Stimulated activated CD4-positive, alpha-beta T cell treated with anti-CD3 and anti-CD28 coated beads, Interleukin-12 subunit alpha, Interleukin-12 subunit beta, amount 100 ng/mL, for 48 hours (primary cell): ENCODE measurements at regions not wholly inside any gene's neighbourhood (a gene's known extent, or its start where the extent isn't known, plus 50 kb on each side); places are given as distances from the start of the nearest gene placed in this dataset.

Experiments
- DNase-seq, 3 donors: peaks; one replicate each; pipeline ENCODE4 v3.0.0-alpha.2; 2020; ENCODE audit warnings: low read depth in 2 of 3, low spot score in 1 of 3

DNA sequence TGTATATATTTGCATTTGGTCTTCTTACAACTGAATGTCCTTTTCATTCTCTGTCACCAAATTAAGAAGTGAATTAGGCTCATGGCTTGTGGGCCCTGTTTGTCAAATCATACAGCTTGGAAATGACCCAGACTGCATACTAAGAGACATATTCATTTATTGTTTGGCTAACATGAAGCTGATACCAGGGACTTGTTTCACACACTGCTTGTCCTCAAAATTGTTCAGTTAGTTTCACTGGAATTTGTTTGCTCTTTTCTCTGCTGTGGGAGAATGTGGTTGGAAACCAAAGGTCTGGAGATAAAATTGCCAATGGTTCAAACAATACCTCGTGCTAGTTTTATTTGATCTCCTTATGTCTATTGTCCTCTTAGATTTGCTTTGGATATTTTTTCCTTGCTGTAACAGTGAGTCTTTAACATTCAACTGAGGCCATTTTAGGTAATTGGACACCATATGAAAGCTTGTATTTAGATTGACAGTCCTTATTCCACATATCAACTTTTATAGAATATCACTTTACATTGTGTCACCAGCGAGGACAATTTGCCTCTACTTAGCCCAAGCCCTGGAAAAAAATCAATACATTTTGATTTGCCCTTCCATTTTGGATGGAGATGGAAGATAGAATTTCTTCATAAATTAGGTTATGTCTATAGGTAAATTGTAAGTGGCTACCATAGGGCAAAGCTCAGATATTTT lies 144.3 kb upstream of the MTAP start:
- no peak for DNase-seq

DNA sequence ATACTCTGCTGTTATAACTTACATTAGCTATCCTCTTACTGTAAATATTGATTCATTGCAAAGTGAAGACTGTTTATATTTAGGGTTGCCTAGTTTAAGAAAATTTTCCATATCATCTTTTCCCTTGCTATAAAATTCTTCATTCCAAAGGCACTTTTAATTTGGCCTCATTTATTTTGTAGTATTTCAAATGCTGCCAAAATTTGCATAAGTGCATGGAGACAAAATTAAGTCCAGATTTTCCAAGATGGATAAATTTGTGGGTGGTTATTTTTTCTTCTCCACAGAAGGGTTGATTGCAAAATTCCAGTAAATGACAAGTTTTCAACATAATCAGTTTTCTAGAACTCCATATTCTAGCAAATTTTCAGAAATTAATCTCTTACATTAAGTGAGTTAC lies 141.5 kb upstream of the MTAP start:
- DNase-seq: no peak

DNA sequence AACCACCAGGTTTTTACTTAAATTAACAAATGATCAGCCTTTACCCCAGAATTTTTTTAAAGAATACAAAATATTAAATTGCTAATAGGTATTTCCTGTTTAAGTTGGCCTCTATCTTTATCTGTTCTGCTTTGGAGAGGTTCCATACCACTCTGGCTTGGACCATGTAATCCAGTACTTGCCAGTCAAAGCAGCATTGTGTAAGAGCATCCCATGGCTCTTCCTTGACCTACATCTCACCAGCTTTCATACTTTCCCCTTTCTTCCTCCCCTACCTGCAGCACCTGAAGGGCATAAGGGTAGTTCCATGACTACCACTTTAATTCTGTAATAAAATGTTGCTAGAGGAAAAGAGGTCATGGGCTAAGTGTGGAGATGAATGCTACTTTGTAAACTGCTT lies 140.8 kb upstream of the MTAP start:
- no peak for DNase-seq

DNA sequence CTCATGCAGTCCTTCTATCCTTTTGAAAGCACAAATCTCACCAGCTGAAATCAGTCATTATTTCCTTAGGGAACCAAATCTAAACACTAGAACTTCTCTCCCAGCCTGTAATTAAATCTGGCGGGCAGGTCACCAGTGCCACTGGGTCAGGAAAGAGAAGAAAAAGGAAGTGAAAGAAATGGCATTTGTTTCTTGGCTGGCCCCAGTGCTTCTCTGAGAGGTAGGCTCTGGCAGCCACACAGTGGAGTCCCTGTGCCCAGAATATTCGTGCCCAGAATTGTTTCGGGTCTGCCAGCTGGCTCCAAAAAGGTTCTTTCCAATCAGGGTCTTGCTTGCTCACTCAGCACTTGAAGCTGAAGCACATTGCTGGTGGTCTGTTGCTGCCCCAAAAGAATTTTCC lies 133.9 kb upstream of the MTAP start:
- DNase-seq: no peak

GRCh38 chr9:21669701-21670100 lies 132.7 kb upstream of the MTAP start:
- DNase-seq: no peak

- no peak for DNase-seq
These were observed 132.1 kb upstream of the MTAP start for GRCh38 chr9:21670374-21670773.

DNA sequence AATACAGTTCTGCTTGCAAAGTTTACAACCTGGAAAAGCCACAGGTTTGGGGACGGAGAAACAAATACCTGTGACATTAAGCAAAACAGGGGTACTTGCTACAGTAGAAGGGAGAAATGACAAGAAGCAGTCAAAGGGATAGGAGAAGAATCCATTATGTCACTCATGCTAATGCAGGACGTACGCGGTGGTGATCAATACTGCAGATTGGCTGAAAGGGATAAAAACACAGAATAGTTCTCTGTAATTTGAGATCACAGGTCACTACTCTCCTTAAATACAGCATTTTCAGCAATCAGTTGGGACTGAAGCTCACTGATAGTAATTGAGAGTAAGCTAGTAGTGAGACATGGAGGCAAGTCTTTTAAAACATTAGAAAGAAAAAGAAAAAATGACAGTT lies 130.3 kb upstream of the MTAP start:
- no peak for DNase-seq

DNA sequence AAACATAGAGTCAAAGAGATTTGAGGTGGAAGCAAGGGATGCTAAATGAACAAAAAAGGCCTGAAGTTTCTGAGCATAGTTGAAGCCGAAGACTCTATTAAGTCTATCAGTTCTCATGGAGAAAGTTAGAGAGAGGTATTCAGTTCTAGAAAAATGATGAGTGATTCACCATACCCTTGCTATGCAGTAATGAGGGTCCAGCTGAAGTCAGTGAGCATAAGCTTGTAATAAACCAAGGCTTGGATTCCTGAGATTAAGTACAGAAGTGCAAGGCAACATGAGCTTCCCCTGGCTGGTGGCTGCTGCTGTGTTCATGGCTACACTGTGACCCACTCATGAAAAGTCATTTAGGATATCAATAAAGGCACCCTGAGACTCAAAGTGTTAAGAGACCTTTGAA lies 129.7 kb upstream of the MTAP start:
- no peak for DNase-seq

DNA sequence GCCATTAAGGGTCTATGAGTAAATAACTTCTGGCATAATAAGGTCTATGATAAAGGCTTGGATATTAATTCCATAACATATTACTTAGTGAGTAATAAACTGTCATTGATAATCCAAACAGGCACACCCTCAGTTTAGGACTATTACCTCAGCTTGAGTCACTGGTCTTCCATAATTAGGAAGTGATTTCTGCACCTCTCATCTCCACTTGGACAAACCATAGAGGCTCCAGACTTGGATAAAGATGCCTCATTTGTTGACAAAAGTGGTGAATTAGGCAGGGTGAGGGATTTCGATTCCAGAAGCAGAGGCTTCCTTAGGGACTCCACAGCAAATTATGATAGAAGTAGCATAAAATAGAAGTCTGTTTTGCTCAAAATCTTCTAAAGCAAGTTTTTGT lies 127.5 kb upstream of the MTAP start:
- no peak for DNase-seq

- DNase-seq: no peak
These were observed 125.0 kb upstream of the MTAP start for GRCh38 chr9:21677387-21677786.

DNA sequence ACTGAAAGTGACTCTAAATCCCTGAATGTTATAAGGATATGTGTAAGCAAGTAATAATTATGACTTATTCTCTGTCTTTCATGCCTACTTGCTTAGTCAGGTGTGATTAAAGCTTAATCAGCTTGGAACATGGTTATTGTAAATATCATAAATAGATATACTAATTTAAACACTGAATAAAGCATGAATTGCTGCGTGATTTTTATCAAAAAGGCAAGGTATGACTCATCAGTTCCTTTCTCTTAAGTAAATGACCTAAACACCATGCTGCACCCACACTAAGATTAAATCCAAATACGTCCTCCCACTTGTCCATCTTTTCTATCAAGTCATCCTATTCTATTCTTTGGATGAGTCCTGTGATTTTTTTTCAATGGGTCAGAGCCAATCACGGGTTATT lies 124.6 kb upstream of the MTAP start:
- DNase-seq: no peak

- no peak for DNase-seq
These were observed 123.0 kb upstream of the MTAP start for GRCh38 chr9:21679432-21679831.

DNA sequence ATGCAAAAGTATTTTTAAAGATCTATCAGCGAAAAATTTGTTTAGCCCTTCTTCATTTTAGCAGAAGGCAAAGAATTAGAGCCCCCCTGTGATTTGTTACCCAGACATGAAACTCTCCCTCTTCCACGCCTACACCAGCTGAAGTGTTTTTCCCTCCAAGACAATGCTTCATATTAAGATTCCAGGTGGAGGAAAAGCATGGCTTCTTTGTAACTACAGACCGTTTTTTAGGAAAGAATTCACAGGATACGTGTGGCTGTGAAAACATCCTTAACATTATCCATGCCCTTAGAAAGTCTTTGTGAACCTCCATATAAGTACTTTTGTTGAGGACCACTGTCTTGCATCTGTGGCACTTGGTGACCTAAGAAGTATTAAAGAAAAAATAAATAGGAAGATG lies 121.8 kb upstream of the MTAP start:
- DNase-seq: no peak

- DNase-seq: no peak
These were observed 120.8 kb upstream of the MTAP start for GRCh38 chr9:21681641-21682040.

- DNase-seq: no peak
These were observed 120.1 kb upstream of the MTAP start for GRCh38 chr9:21682381-21682780.

DNA sequence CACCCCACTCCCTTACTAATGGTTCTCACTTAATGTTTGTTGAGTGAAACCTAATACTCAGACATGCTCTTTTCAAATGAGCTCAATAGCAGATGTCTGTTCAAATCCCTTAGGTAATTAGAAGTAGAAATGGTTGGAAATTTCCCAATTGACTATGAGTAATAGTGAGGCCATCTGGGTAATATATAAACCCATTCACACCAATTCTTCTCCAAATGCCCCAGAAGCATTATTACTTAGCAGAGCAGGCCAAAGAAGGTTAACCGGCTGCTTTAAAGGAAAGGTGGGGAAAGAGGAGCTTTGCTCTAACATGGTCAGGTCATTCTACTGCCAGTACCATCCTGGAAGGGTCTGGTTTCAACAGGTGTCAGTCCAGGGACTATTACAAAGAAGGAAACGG lies 119.5 kb upstream of the MTAP start:
- DNase-seq: no peak

DNA sequence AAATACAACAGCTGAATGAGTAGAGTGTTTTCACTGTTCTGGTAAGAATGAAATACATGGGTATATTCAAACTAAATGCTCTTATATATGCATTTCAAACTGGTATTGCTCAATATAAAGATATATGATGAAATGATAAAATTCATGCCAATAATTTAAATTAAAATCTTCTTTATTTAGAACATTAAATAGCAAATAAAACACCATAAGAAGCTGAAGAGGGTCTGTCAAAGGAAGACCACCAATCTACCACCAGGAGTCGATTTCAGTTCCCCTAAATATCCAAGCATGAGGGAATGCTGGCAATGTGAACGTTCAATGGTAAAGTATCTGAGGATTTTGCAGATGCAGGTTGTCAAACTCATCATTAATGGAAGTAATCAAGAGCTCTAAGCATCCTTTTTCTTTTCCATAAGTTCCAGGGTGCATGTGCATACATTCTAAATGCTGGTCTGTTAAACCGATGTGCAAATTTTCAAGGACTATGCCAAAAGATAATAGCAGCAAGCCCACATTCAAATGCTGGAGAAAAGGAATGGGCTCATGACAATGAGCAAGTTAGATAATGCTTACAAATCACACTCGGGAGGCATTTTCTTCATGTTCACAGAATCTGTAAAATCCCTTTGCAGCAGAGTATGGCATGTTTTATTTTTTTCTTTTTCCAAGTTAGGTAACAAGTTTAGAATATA lies 118.8 kb upstream of the MTAP start:
- no peak for DNase-seq

GRCh38 chr9:21684231-21684630 lies 118.2 kb upstream of the MTAP start:
- no peak for DNase-seq

DNA sequence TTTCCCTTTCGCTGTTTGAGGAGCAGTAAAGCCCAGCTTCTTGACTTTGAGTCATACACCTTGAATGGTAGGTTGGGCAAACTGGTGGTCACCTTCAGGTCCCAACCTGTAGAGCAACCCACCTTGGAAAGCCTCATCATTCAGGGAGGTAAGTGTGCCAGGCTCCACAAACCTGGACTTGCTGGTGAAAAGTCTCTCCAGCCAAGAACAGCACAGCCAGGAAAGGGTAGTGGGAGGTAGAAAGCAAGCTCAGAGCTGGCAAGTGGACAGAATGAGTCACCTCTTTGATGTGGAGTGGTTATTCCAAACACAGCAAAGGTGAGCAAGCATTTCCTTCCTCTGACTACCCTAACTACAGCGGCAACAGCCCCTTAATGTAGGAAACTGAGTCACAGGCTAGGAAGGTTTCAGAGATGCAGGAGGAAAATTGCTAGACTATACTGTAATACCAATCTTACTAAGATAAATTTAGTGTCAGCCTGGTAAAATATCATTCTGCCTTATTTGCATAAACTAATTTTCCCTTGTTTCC lies 117.5 kb upstream of the MTAP start:
- DNase-seq: peak; percentile 32 to 63 (median 40)

DNA sequence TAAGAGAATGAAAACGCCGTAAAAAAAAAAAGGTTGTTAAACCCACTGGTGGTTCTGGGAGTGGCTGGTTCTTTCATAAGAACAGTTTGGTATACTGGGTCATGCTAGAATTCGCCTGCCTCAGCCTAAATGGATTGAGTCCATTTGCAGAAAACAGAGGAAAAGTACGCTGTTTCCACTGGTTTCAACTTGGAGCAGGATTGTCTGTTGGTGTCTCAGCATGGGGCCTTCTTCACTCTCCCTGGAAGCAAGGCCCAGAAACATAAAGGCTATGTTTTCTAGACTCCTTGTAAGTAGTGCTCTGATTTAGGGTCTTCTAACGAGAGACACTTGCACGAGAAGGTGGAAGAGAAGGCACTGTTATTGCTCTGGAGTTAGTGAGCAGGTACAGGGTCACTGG lies 116.9 kb upstream of the MTAP start:
- no peak for DNase-seq

DNA sequence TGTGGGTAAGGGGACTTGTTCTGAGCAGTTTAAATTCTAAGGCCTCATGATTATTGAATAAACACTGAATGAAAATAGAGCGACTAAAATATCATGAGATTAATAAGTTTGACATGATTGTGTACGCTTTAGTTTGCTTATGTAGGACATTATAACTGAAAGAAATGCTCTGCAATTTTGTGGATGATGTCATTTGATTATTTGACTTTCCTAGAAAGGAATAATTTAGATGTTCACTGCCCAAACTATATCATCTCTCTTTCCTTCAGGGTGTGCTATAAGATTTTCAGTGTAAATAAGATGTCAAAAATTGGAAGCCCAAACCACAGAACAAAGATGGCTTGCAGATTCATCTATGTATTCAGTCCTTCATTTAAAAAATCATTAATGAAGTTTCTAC lies 115.7 kb upstream of the MTAP start:
- DNase-seq: no peak

GRCh38 chr9:21687351-21687750 lies 115.1 kb upstream of the MTAP start:
- DNase-seq: no peak
